ENCODE measurements at regions not wholly inside any gene's neighbourhood (a gene's known extent, or its start where the extent isn't known, plus 50 kb on each side); places are given as distances from the start of the nearest gene placed in this dataset.
"Not testable (repeated sequence)": the region's sequence is repeated elsewhere in the genome, so short reads cannot be mapped to it uniquely, and the experiment has no call there.

GRCh38 chr7:138169441-138169851 is 93.2 kb downstream of the AKR1D1 start:
- H3K27ac ChIP-seq: no peak overlapping the region
- no peak overlapping the region for H3K4me3 ChIP-seq

GRCh38 chr7:138170298-138170697 is 94.0 kb downstream of the AKR1D1 start:
- no peak overlapping the region for H3K4me3 ChIP-seq
- no peak overlapping the region for H3K27ac ChIP-seq

- Histone ChIP-seq H3K4me3 (no peak overlapping the region), H3K27ac (no peak overlapping the region)
Observed at GRCh38 chr7:138170959-138171703, 94.9 kb downstream of the AKR1D1 start.

GRCh38 chr7:138173548-138173947 is 97.3 kb downstream of the AKR1D1 start:
- no peak overlapping the region for H3K4me3 ChIP-seq
- no peak overlapping the region for H3K27ac ChIP-seq

- no peak overlapping the region for H3K27ac ChIP-seq
- no peak overlapping the region for H3K4me3 ChIP-seq
Observed at GRCh38 chr7:138176060-138176459, 99.8 kb downstream of the AKR1D1 start.

- Histone ChIP-seq H3K27ac (no peak overlapping the region), H3K4me3 (no peak overlapping the region)
Observed at GRCh38 chr7:138184191-138184590, 107.9 kb downstream of the AKR1D1 start.

GRCh38 chr7:138185132-138185908 is 109.1 kb downstream of the AKR1D1 start:
- no peak overlapping the region for H3K27ac ChIP-seq
- no peak overlapping the region for H3K4me3 ChIP-seq

- Histone ChIP-seq H3K27ac (peak overlapping the region in 1 of 21 experiments; percentile 18), H3K4me3 (no peak overlapping the region)
Observed at GRCh38 chr7:138186951-138187351, 110.7 kb downstream of the AKR1D1 start.

GRCh38 chr7:138188290-138188858 is 112.1 kb downstream of the AKR1D1 start:
- Histone ChIP-seq H3K27ac (no peak overlapping the region), H3K4me3 (no peak overlapping the region)

GRCh38 chr7:138194567-138194966 is 118.3 kb downstream of the AKR1D1 start:
- Histone ChIP-seq H3K27ac (no peak overlapping the region), H3K4me3 (no peak overlapping the region)

GRCh38 chr7:138195151-138195571 is 118.9 kb downstream of the AKR1D1 start:
- Histone ChIP-seq H3K27ac (no peak overlapping the region), H3K4me3 (no peak overlapping the region)

GRCh38 chr7:138196503-138196946 is 120.3 kb downstream of the AKR1D1 start:
- H3K27ac ChIP-seq: peak overlapping the region in 6 of 21 experiments; percentile 5 to 59 (median 42)

GRCh38 chr7:138196971-138197896 is 121.0 kb downstream of the AKR1D1 start:
- Histone ChIP-seq H3K4me3 (no peak overlapping the region), H3K27ac (peak overlapping the region in 13 of 21 experiments; percentile 5 to 59 (median 41))

More at GRCh38 chr7:138196503-138196946, 120.3 kb downstream of the AKR1D1 start:
- H3K4me3 ChIP-seq: not testable (repeated sequence)

- Histone ChIP-seq H3K27ac (no peak overlapping the region), H3K4me3 (no peak overlapping the region)
Observed at GRCh38 chr7:138204285-138204981, 128.2 kb downstream of the AKR1D1 start.

GRCh38 chr7:138204982-138205298 is 128.7 kb downstream of the AKR1D1 start:
- H3K27ac ChIP-seq: no peak overlapping the region

GRCh38 chr7:138205614-138206150 is 129.4 kb downstream of the AKR1D1 start:
- Histone ChIP-seq H3K27ac (no peak overlapping the region), H3K4me3 (no peak overlapping the region)

More at GRCh38 chr7:138204982-138205298, 128.7 kb downstream of the AKR1D1 start:
- H3K4me3 ChIP-seq: no peak overlapping the region

GRCh38 chr7:138207555-138207971 is 131.3 kb downstream of the AKR1D1 start:
- H3K27ac ChIP-seq: no peak overlapping the region
- H3K4me3 ChIP-seq: no peak overlapping the region

GRCh38 chr7:138208142-138208570 is 131.9 kb downstream of the AKR1D1 start:
- Histone ChIP-seq H3K4me3 (no peak overlapping the region), H3K27ac (no peak overlapping the region)

GRCh38 chr7:138208864-138209263 is 132.6 kb downstream of the AKR1D1 start:
- Histone ChIP-seq H3K4me3 (no peak overlapping the region), H3K27ac (no peak overlapping the region)

All from skin epidermis (tissue), 12 donors.